AG04450 (cell line): ENCODE measurements at regions not wholly inside any gene's neighbourhood (a gene's known extent, or its start where the extent isn't known, plus 50 kb on each side); places are given as distances from the start of the nearest gene placed in this dataset.

Experiments used
- CTCF ChIA-PET: fragments of 300-600, 350-600 bp; formaldehyde crosslinking; extraction: SDS; loops from one replicate; lab custom pipeline; 2022; ENCODE audit warnings: antibody characterized with exemption, inconsistent platforms; lab: Charles Lee
- POLR2A ChIA-PET: fragments of 350-600 bp; formaldehyde crosslinking; extraction: SDS; loops from one replicate; lab custom pipeline; 2021; ENCODE audit warnings: antibody characterized with exemption, inconsistent platforms; lab: Yijun Ruan, JAX
- DNase-seq: peaks from one replicate; pipeline ENCODE4 v3.0.0-alpha.2; 2011; ENCODE audit warnings: low read depth, low spot score
- H3K27ac ChIP-seq: one replicate; pipeline ENCODE4 v1.5.1; 2012; ENCODE audit warnings: low read depth, low read length, control low read depth
- H3K27me3 ChIP-seq: one replicate; pipeline ENCODE4 v1.6.0; 2012; ENCODE audit warnings: low read length; ENCODE audit not compliant: control insufficient read depth, insufficient read depth
- H3K4me3 ChIP-seq: 2 replicates; pipeline ENCODE4 v1.5.1; 2011; ENCODE audit warnings: mild to moderate bottlenecking, low read depth, low read length, control low read depth
- H3K9me3 ChIP-seq: 2 replicates; pipeline ENCODE4 v1.5.1; 2012; ENCODE audit warnings: low read length; ENCODE audit not compliant: control insufficient read depth, insufficient read depth
- TF ChIP-seq, protein P1 (sequence below): IDR thresholded peaks from 2 replicates; pipeline ENCODE4 v1.5.1; 2011; ENCODE audit warnings: low read depth, low read length, control low read depth, inconsistent platforms

DNA sequence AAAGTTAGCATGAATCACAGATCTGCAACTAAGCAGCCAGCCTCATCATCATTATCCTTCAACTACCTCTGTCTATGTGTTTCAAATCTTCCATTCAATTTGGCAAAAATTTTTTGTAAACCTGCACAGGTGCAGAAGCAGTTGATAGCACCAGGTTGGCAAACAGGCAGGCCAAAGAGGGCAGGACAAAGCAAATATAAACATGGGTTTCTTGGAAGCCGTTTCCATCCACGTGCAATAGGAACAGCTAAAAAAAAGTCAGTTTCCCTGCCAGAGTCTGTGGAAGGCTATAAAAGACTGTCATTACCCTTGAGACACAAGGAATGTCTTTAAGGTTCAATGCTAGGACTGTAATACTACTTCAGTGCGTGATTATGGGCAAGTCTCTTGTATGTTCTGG, 253.2 kb downstream of the PDHA2 start:
- Histone ChIP-seq H3K27ac (no peak overlapping the region), H3K9me3 (no peaks in the 10 kb centered on the region), H3K4me3 (no peak overlapping the region), H3K27me3 (no peaks in the 10 kb centered on the region)
- DNase-seq: no peak
- ChIA-PET POLR2A (no interaction called here), CTCF (no interaction called here)
- TF ChIP-seq, protein P1, sequence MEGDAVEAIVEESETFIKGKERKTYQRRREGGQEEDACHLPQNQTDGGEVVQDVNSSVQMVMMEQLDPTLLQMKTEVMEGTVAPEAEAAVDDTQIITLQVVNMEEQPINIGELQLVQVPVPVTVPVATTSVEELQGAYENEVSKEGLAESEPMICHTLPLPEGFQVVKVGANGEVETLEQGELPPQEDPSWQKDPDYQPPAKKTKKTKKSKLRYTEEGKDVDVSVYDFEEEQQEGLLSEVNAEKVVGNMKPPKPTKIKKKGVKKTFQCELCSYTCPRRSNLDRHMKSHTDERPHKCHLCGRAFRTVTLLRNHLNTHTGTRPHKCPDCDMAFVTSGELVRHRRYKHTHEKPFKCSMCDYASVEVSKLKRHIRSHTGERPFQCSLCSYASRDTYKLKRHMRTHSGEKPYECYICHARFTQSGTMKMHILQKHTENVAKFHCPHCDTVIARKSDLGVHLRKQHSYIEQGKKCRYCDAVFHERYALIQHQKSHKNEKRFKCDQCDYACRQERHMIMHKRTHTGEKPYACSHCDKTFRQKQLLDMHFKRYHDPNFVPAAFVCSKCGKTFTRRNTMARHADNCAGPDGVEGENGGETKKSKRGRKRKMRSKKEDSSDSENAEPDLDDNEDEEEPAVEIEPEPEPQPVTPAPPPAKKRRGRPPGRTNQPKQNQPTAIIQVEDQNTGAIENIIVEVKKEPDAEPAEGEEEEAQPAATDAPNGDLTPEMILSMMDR: no peak

DNA sequence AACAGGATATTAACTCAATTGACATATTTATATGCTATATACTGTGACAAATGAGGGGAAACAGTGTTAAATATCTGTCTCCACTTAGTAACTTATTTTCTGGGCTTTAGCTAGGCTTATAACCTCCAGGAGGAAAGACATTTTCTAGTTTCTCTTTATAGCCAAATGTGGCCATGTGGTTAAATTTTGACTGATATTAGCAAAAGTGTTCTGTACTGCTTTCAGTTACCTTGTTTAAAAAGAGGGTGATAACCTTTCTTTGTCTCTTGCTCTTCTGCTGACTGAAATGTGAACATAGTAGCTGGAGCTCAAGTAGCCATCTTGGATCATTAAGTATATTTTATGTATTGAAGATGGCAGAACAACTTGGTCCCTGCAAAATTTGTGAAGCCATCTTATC, 253.7 kb downstream of the PDHA2 start:
- Histone ChIP-seq H3K27ac (no peak overlapping the region), H3K27me3 (no peaks in the 10 kb centered on the region), H3K4me3 (no peak overlapping the region), H3K9me3 (no peaks in the 10 kb centered on the region)
- POLR2A ChIA-PET: no interaction called here
- DNase-seq: no peak
- TF ChIP-seq, protein P1: no peak
- CTCF ChIA-PET: no interaction called here

DNA sequence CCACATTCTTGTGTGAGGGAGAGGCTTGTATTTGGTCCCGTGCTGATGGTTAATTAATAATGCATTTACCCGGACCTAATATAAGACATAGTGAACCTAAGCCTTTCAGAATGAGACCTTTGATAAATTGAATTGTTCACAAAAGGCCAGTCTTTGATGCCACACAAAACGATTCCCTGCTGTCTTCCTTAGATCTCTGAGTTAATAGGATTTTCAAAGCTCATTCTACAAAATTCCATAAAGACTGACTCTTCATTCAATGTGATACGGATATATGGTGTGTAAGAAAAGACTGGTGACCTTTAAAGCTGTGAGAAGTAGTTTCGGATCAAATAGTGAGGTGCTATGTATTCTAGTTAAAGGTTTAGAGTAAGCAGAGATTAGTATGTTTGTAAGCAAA, 254.3 kb downstream of the PDHA2 start:
- H3K9me3 ChIP-seq: no peaks in the 10 kb centered on the region
- TF ChIP-seq, protein P1: no peak
- no peak for DNase-seq
- H3K27me3 ChIP-seq: no peaks in the 10 kb centered on the region
- CTCF ChIA-PET: no interaction called here
- POLR2A ChIA-PET: no interaction called here
- H3K27ac ChIP-seq: no peak overlapping the region
- no peak overlapping the region for H3K4me3 ChIP-seq

DNA sequence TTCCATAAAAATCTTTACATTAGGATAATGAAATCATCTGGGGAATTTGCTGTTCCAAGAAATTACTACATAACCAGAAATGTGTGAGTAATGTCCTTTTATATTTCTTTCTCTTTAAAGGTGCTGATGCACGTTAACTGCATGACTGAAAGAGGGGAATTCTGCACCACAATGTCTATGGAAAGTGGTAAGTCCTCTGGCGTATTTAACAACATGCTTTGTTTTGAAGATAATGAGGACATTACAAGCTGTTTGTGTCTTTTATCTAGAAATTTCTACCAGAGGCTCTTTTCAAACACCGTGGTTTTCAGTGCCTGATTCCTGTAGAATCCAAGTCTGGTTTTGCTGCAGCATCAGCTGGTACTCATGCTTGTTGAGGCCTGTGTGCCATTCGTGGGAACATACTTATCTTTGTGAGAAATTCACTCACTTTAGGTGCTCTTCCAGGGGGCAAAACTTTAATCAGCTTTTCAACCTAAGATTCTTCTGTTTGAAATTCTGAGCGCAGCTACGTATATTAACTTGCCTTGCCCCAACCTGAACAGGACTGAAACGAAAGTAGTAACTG, 257.2 kb downstream of the PDHA2 start:
- Histone ChIP-seq H3K9me3 (no peaks in the 10 kb centered on the region), H3K4me3 (no peak overlapping the region), H3K27ac (no peak overlapping the region), H3K27me3 (no peaks in the 10 kb centered on the region)
- TF ChIP-seq, protein P1: no peak
- CTCF ChIA-PET: no interaction called here
- POLR2A ChIA-PET: no interaction called here
- DNase-seq: no peak

DNA sequence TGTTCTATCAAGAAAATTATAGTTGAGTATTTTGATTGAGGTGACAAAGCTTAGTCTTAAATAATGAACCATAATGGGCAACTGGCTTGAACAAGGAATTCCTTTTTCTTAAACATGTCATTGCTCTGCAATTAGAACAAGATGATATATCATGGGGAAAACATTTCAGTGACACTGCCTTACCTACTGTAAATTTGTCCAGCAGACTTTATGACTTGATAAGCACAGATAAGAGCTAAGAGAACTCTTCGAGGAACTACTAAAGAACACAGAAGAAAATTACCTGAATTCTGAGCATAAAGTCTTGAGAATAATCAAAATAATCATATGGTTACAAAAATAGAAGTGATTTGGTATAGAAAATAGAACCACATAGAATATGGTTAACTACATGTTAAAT, 257.8 kb downstream of the PDHA2 start:
- Histone ChIP-seq H3K27me3 (no peaks in the 10 kb centered on the region), H3K27ac (no peak overlapping the region), H3K9me3 (no peaks in the 10 kb centered on the region), H3K4me3 (no peak overlapping the region)
- DNase-seq: no peak
- TF ChIP-seq, protein P1: no peak
- CTCF ChIA-PET: no interaction called here
- POLR2A ChIA-PET: no interaction called here
